IMR-90 (cell line): ENCODE measurements at regions not wholly inside any gene's neighbourhood (a gene's known extent, or its start where the extent isn't known, plus 50 kb on each side); places are given as distances from the start of the nearest gene placed in this dataset.

ENCODE experiments used
- ATAC-seq: fragments of 200-7000 bp; cut with Tn5 transposase; 2 replicates; pipeline ENCODE4 v1.9.1; 2020; ENCODE audit warnings: low read depth, mild to moderate bottlenecking, moderate library complexity
- BruUV-seq: library from RNA; stranded (reverse); fragments of 400-500 nt; replicated peaks from 2 replicates; lab custom pipeline; 2021; lab: Mats Ljungman, UMichigan
- CTCF ChIA-PET: fragments of 300-600 bp; formaldehyde crosslinking; extraction: SDS; loops from one replicate; lab custom pipeline; 2021; ENCODE audit warnings: antibody characterized with exemption; lab: Yijun Ruan, JAX
- POLR2A ChIA-PET: fragments of 300-600 bp; sonication (Branson Sonifier 250); formaldehyde crosslinking; loops from one replicate; lab custom pipeline; 2022; ENCODE audit warnings: antibody characterized with exemption; ENCODE audit not compliant: unreplicated experiment; lab: Charles Lee
- DNase-seq: peaks from one replicate; pipeline ENCODE4 v3.0.0; 2013
- H2AFZ ChIP-seq: replicated peaks from 2 replicates; pipeline ENCODE3; 2013; ENCODE audit warnings: low read length, mild to moderate bottlenecking; ENCODE audit not compliant: poor library complexity
- H2AK5ac ChIP-seq: 2 replicates; pipeline ENCODE4 v1.6.1; 2013; ENCODE audit warnings: low read depth, low read length, inconsistent platforms
- H2AK9ac ChIP-seq: replicated peaks from 2 replicates; pipeline ENCODE3; 2013; ENCODE audit warnings: mild to moderate bottlenecking, low read depth, low read length, moderate library complexity; ENCODE audit not compliant: poor library complexity
- H2BK120ac ChIP-seq: 2 replicates; pipeline ENCODE4 v1.6.1; 2013; ENCODE audit warnings: low read depth, low read length, inconsistent platforms
- H2BK15ac ChIP-seq: 3 replicates; pipeline ENCODE4 v1.6.1; 2013; ENCODE audit warnings: low read depth, low read length, inconsistent platforms
- H2BK20ac ChIP-seq: 2 replicates; pipeline ENCODE4 v1.6.1; 2013; ENCODE audit warnings: low read depth, mild to moderate bottlenecking, inconsistent platforms, low read length, moderate library complexity
- H2BK5ac ChIP-seq: 2 replicates; pipeline ENCODE4 v1.6.1; 2013; ENCODE audit warnings: mild to moderate bottlenecking, low read depth, low read length, inconsistent platforms; ENCODE audit not compliant: poor library complexity, severe bottlenecking
- H3K14ac ChIP-seq: replicated peaks from 2 replicates; pipeline ENCODE4 v1.6.1; 2013; ENCODE audit warnings: low read depth, low read length, inconsistent platforms
- H3K18ac ChIP-seq: 2 replicates; pipeline ENCODE4 v1.6.1; 2013; ENCODE audit warnings: low read depth, low read length, control low read depth
- H3K23ac ChIP-seq: 2 replicates; pipeline ENCODE4 v1.6.1; 2013; ENCODE audit warnings: low read depth, low read length, inconsistent platforms
- H3K27ac ChIP-seq: 2 replicates; pipeline ENCODE4 v1.5.1; 2013; ENCODE audit warnings: mild to moderate bottlenecking, control low read depth, low read length; ENCODE audit not compliant: insufficient read depth
- H3K27me3 ChIP-seq: 2 replicates; pipeline ENCODE4 v1.6.1; 2013; ENCODE audit warnings: low read length; ENCODE audit not compliant: control insufficient read depth, insufficient read depth
- H3K36me3 ChIP-seq: 2 replicates; pipeline ENCODE4 v1.6.1; 2013; ENCODE audit warnings: low read length, mixed read lengths; ENCODE audit not compliant: control insufficient read depth, insufficient read depth
- H3K4ac ChIP-seq: 2 replicates; pipeline ENCODE4 v1.6.1; 2013; ENCODE audit warnings: low read depth, low read length, inconsistent platforms
- H3K4me1 ChIP-seq: 2 replicates; pipeline ENCODE4 v1.6.1; 2013; ENCODE audit warnings: low read length, mixed read lengths; ENCODE audit not compliant: control insufficient read depth, insufficient read depth
- H3K4me2 ChIP-seq: 2 replicates; pipeline ENCODE4 v1.6.1; 2013; ENCODE audit warnings: low read depth, mild to moderate bottlenecking, control low read depth, low read length, moderate library complexity
- H3K4me3 ChIP-seq: 2 replicates; pipeline ENCODE4 v1.5.1; 2013; ENCODE audit warnings: low read depth, mild to moderate bottlenecking, control low read depth, low read length, moderate library complexity; ENCODE audit not compliant: insufficient read depth
- H3K56ac ChIP-seq: 2 replicates; pipeline ENCODE4 v1.6.1; 2013; ENCODE audit warnings: low read length, inconsistent platforms; ENCODE audit not compliant: insufficient read depth; ENCODE audit errors: extremely low read depth
- H3K79me1 ChIP-seq, 2 experiments: 2 replicates each; pipeline ENCODE4 v1.6.1; 2013; ENCODE audit warnings: low read length in 2 of 2, inconsistent platforms in 1 of 2, low read depth in 1 of 2
- H3K9ac ChIP-seq: 2 replicates; pipeline ENCODE4 v1.6.1; 2013; ENCODE audit warnings: low read depth, low read length, control low read depth
- H3K9me1 ChIP-seq: 2 replicates; pipeline ENCODE4 v1.6.1; 2013; ENCODE audit warnings: low read length, inconsistent platforms; ENCODE audit not compliant: insufficient read depth
- H3K9me3 ChIP-seq: 2 replicates; pipeline ENCODE4 v1.6.1; 2013; ENCODE audit warnings: low read length; ENCODE audit not compliant: control insufficient read depth, insufficient read depth
- H4K20me1 ChIP-seq: 2 replicates; pipeline ENCODE4 v1.6.1; 2013; ENCODE audit warnings: low read length, inconsistent platforms; ENCODE audit not compliant: insufficient read depth
- H4K5ac ChIP-seq: 2 replicates; pipeline ENCODE4 v1.6.1; 2013; ENCODE audit warnings: mild to moderate bottlenecking, low read depth, low read length, control low read depth
- H4K8ac ChIP-seq, 2 experiments: 2 replicates each; pipeline ENCODE4 v1.6.1; 2013; ENCODE audit warnings: low read depth in 2 of 2, low read length in 2 of 2, control low read depth in 1 of 2, inconsistent platforms in 1 of 2
- H4K91ac ChIP-seq: 2 replicates; pipeline ENCODE4 v1.6.1; 2013; ENCODE audit warnings: low read depth, low read length, inconsistent platforms; ENCODE audit not compliant: insufficient read depth
- WGBS, 2 experiments: methylation state at CpG; one replicate each; pipeline versions ENCODE4 v1.1.5 to v1.1.7; 2013; ENCODE audit warnings: missing lambda C conversion rate in 2 of 2; ENCODE audit not compliant: insufficient read length in 1 of 2; ENCODE audit errors: extremely low coverage in 2 of 2; 5-methylcytosine and 5-hydroxymethylcytosine counted together
- dilution Hi-C: fragments of 300-500 bp; cut with HindIII; formaldehyde crosslinking; loops from one replicate; pipeline ENCODE4 v1.14.3; 2018; ENCODE audit warnings: low sequenced_read_pairs; ENCODE audit not compliant: unreplicated experiment
- in situ Hi-C: fragments of 300-500 bp; cut with MboI; formaldehyde crosslinking; loops from 3 replicates; pipeline ENCODE4 v1.14.3; 2019; ENCODE audit warnings: low sequenced_read_pairs, inconsistent platforms, mixed read lengths
- intact Hi-C: fragments of 100-400 bp; cut with micrococcal nuclease; formaldehyde crosslinking; loops from 2 replicates; pipeline ENCODE4 v1.10.0; 2022
- TF ChIP-seq, protein P1 (sequence below): fragments of 150-350 bp; IDR thresholded peaks from 2 replicates; pipeline ENCODE4 v1.6.1; 2016; ENCODE audit warnings: low read depth, mild to moderate bottlenecking, low read length, moderate library complexity, borderline replicate concordance

DNA sequence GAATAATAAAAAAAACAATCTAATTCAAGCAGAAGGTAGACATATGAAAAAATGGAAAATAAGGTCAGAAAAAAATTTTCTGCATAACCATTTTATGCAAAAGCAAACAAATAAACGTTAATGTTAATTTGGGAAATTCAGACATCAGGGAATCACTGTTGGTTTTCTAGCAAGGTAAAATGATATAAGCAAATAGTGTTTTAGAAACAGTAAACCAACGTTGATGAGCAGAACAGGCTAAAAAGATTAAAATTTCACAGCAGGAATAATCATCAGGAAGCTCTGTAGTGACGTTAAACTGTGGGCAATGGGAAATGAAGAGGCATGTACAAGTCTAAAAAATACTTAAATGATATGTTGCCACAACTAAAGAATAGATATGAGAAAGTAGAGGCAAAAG is 54.5 kb upstream of the HMGCLL1 start:
- H4K5ac ChIP-seq = no peak overlapping the region
- no peak overlapping the region for H3K14ac ChIP-seq
- no peaks in the 10 kb centered on the region for H3K36me3 ChIP-seq
- no peak overlapping the region for H3K4me2 ChIP-seq
- 0 out of 2 replicates have a peak, but pooled peaks cover 1% of the 10 kb centered on the region for H3K9me3 ChIP-seq
- intact Hi-C loops = loop anchor here (10.0 kb wide), 1 partner anchor 359 kb away; no protein-coding TSS in a partner anchor
- no peaks in the 10 kb centered on the region for H3K79me1 ChIP-seq
- no peak overlapping the region for H2BK120ac ChIP-seq
- H2AFZ ChIP-seq = no peak overlapping the region
- no peaks in the 10 kb centered on the region for H3K27me3 ChIP-seq
- no peak overlapping the region for H2AK5ac ChIP-seq
- in situ Hi-C loops = no loop called here
- H3K9me1 ChIP-seq = no peaks in the 10 kb centered on the region
- TF ChIP-seq, protein P1, sequence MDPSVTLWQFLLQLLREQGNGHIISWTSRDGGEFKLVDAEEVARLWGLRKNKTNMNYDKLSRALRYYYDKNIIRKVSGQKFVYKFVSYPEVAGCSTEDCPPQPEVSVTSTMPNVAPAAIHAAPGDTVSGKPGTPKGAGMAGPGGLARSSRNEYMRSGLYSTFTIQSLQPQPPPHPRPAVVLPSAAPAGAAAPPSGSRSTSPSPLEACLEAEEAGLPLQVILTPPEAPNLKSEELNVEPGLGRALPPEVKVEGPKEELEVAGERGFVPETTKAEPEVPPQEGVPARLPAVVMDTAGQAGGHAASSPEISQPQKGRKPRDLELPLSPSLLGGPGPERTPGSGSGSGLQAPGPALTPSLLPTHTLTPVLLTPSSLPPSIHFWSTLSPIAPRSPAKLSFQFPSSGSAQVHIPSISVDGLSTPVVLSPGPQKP = no peak
- peaks cover 3% of the 10 kb centered on the region; the same call in 1 of the 2 replicates for H3K4me1 ChIP-seq
- POLR2A ChIA-PET = no interaction called here
- H4K91ac ChIP-seq = no peak overlapping the region
- WGBS, 2 experiments = no CpG with 5 or more reads among the region's 3 CpGs
- H3K9ac ChIP-seq = no peak overlapping the region
- H3K27ac ChIP-seq = no peak overlapping the region
- ATAC-seq = no peak
- no peak overlapping the region for H4K8ac ChIP-seq
- BruUV-seq = no TSS peak
- H2BK20ac ChIP-seq = no peak overlapping the region
- H2BK5ac ChIP-seq = no peak overlapping the region
- H3K18ac ChIP-seq = no peak overlapping the region
- H3K56ac ChIP-seq = no peak overlapping the region
- no peak overlapping the region for H3K4ac ChIP-seq
- no peak overlapping the region for H2BK15ac ChIP-seq
- H4K20me1 ChIP-seq = no peaks in the 10 kb centered on the region
- CTCF ChIA-PET = no interaction called here
- dilution Hi-C loops = no loop called here
- DNase-seq = no peak
- H3K23ac ChIP-seq = no peak overlapping the region
- no peak overlapping the region for H3K4me3 ChIP-seq
- no peak overlapping the region for H2AK9ac ChIP-seq
